ENCODE measurements at regions not wholly inside any gene's neighbourhood (a gene's known extent, or its start where the extent isn't known, plus 50 kb on each side); places are given as distances from the start of the nearest gene placed in this dataset.

DNA sequence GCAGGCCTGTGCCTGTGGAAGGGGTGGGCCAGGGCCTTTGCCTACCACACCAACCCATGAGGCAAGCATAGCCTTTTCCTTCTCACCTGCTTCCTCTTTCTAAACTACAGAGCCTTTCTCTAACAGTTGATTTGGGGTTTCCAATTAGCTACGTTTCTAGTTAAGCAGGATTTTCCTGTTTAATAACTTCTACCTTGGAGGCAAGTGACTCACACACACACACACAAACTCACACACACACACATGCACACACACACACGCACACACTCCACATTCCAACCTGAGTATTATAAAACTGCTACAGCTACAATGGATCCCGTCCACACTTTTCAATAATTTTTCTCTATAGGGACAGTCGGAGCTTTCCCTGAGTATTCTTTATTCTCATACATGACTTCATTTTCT lies 84.9 kb downstream of the SOX11 start:
- no peaks in the 10 kb centered on the region for H3K36me3 ChIP-seq (replicated peaks in 1 of 2; ENCODE audit: control insufficient read depth in 1 of 2, insufficient read depth in 2 of 2, low read length in 1 of 2)
- no peak overlapping the region for H3K4me2 ChIP-seq
- TF ChIP-seq TAF1 (IDR thresholded peaks at IDR 0.05; ENCODE audit: borderline replicate concordance, low read depth, low read length): no peak
- no peak for TF ChIP-seq EZH2phosphoT487 (IDR thresholded peaks at IDR 0.05; ENCODE audit: borderline replicate concordance, low read depth)
- no peak for TF ChIP-seq MEF2A (IDR thresholded peaks at IDR 0.05; ENCODE audit: borderline replicate concordance, low read depth)
- no peak for TF ChIP-seq EP300 (IDR thresholded peaks at IDR 0.05; ENCODE audit: borderline replicate concordance in 1 of 2, low read depth in 1 of 2, low read length in 1 of 2)
- TF ChIP-seq NFIC (IDR thresholded peaks at IDR 0.05; ENCODE audit: borderline replicate concordance): no peak
- TF ChIP-seq SMC3 (IDR thresholded peaks at IDR 0.05; ENCODE audit: low read depth, low read length): no peak
- TF ChIP-seq SIN3A (IDR thresholded peaks at IDR 0.05; ENCODE audit: borderline replicate concordance, low read depth, low read length): no peak
- TF ChIP-seq, protein P1, sequence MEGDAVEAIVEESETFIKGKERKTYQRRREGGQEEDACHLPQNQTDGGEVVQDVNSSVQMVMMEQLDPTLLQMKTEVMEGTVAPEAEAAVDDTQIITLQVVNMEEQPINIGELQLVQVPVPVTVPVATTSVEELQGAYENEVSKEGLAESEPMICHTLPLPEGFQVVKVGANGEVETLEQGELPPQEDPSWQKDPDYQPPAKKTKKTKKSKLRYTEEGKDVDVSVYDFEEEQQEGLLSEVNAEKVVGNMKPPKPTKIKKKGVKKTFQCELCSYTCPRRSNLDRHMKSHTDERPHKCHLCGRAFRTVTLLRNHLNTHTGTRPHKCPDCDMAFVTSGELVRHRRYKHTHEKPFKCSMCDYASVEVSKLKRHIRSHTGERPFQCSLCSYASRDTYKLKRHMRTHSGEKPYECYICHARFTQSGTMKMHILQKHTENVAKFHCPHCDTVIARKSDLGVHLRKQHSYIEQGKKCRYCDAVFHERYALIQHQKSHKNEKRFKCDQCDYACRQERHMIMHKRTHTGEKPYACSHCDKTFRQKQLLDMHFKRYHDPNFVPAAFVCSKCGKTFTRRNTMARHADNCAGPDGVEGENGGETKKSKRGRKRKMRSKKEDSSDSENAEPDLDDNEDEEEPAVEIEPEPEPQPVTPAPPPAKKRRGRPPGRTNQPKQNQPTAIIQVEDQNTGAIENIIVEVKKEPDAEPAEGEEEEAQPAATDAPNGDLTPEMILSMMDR (IDR thresholded peaks at IDR 0.05): no peak
- TF ChIP-seq TEAD4 (IDR thresholded peaks at IDR 0.05; ENCODE audit: borderline replicate concordance, insufficient read depth): no peak
- no peak for TF ChIP-seq TCF12 (IDR thresholded peaks at IDR 0.05)
- TF ChIP-seq JUND (IDR thresholded peaks at IDR 0.05): no peak
- TF ChIP-seq, protein P2, sequence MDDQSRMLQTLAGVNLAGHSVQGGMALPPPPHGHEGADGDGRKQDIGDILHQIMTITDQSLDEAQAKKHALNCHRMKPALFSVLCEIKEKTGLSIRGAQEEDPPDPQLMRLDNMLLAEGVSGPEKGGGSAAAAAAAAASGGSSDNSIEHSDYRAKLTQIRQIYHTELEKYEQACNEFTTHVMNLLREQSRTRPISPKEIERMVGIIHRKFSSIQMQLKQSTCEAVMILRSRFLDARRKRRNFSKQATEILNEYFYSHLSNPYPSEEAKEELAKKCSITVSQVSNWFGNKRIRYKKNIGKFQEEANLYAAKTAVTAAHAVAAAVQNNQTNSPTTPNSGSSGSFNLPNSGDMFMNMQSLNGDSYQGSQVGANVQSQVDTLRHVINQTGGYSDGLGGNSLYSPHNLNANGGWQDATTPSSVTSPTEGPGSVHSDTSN (IDR thresholded peaks at IDR 0.05): no peak
- TF ChIP-seq, protein P3, sequence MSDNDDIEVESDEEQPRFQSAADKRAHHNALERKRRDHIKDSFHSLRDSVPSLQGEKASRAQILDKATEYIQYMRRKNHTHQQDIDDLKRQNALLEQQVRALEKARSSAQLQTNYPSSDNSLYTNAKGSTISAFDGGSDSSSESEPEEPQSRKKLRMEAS (IDR thresholded peaks at IDR 0.05; ENCODE audit: low read depth): no peak
- no peak for TF ChIP-seq GABPA (IDR thresholded peaks at IDR 0.05; ENCODE audit: low read depth)
- TF ChIP-seq, protein P4, sequence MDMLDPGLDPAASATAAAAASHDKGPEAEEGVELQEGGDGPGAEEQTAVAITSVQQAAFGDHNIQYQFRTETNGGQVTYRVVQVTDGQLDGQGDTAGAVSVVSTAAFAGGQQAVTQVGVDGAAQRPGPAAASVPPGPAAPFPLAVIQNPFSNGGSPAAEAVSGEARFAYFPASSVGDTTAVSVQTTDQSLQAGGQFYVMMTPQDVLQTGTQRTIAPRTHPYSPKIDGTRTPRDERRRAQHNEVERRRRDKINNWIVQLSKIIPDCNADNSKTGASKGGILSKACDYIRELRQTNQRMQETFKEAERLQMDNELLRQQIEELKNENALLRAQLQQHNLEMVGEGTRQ (IDR thresholded peaks at IDR 0.05; ENCODE audit: borderline replicate concordance, low read depth, low read length): no peak
- TF ChIP-seq, protein P5, sequence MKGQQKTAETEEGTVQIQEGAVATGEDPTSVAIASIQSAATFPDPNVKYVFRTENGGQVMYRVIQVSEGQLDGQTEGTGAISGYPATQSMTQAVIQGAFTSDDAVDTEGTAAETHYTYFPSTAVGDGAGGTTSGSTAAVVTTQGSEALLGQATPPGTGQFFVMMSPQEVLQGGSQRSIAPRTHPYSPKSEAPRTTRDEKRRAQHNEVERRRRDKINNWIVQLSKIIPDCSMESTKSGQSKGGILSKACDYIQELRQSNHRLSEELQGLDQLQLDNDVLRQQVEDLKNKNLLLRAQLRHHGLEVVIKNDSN (IDR thresholded peaks at IDR 0.05; ENCODE audit: borderline replicate concordance, low read depth): no peak
- TF ChIP-seq, protein P6, sequence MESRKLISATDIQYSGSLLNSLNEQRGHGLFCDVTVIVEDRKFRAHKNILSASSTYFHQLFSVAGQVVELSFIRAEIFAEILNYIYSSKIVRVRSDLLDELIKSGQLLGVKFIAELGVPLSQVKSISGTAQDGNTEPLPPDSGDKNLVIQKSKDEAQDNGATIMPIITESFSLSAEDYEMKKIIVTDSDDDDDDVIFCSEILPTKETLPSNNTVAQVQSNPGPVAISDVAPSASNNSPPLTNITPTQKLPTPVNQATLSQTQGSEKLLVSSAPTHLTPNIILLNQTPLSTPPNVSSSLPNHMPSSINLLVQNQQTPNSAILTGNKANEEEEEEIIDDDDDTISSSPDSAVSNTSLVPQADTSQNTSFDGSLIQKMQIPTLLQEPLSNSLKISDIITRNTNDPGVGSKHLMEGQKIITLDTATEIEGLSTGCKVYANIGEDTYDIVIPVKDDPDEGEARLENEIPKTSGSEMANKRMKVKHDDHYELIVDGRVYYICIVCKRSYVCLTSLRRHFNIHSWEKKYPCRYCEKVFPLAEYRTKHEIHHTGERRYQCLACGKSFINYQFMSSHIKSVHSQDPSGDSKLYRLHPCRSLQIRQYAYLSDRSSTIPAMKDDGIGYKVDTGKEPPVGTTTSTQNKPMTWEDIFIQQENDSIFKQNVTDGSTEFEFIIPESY (IDR thresholded peaks at IDR 0.05; ENCODE audit: borderline replicate concordance, low read depth): no peak
- 39% methylated on average over 4 of the region's 4 CpGs for WGBS (ENCODE audit: low lambda C conversion rate)
- no peaks in the 10 kb centered on the region for H3K9me2 ChIP-seq
- H3K27me3 ChIP-seq (ENCODE audit: insufficient read depth): no peaks in the 10 kb centered on the region
- no peaks in the 10 kb centered on the region for H3F3A ChIP-seq (replicated peaks; ENCODE audit: insufficient read depth)
- no peaks in the 10 kb centered on the region for H4K20me1 ChIP-seq (ENCODE audit: insufficient read depth)
- no peak overlapping the region for H2AFZ ChIP-seq (ENCODE audit: low read depth)
- DNase-seq: no peak
- no peaks in the 10 kb centered on the region for H3K79me2 ChIP-seq (ENCODE audit: insufficient read depth)
- ChIA-PET CTCF (interaction anchor here (1.1 to 1.6 kb wide), 2 partner anchors 81 to 138 kb away, joined by 3 read pairs; no protein-coding TSS in a partner anchor), POLR2A (no interaction called here)
- no peak overlapping the region for H3K9ac ChIP-seq
- H3K9me3 ChIP-seq: no peaks in the 10 kb centered on the region
- H3K4me3 ChIP-seq (ENCODE audit: low read depth in 2 of 2, low read length in 1 of 2): no peak overlapping the region
- H3K27ac ChIP-seq (ENCODE audit: low read depth in 2 of 2, low read length in 1 of 2): no peak overlapping the region
- H3K4me1 ChIP-seq (ENCODE audit: control insufficient read depth in 1 of 2, insufficient read depth in 2 of 2, low read depth in 1 of 2, low read length in 1 of 2): no peaks in the 10 kb centered on the region

Data from SK-N-SH (cell line).